ENCODE measurements at regions not wholly inside any gene's neighbourhood (a gene's known extent, or its start where the extent isn't known, plus 50 kb on each side); places are given as distances from the start of the nearest gene placed in this dataset.

DNA sequence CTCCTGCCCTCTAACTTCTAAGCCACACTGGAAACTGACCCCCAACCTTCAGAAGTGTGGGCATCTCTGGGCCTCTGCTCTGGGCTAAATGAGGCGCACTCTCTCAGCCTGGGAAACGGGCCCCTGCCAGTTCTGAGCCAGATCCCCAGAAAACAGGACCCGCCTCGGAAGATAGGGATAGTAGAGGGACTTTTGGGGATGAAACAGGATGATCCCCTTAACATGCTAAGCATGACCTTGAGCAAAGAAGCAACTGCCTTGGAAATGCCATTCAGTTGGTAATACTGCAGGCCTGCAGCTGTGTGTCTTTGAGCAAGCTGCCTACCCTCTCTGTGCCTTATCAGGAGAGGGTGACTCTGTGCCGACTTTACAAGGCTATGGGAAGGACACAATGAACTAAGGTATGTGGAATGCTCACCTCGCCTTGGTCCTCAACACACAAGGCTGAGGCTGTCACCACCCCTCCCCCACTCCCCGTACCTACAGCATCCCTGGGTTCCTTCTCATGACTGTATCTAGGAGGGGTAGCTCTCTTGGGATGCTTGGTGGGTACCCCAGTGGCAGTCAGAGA is 54.0 kb downstream of the NCOR2 start:
- TF ChIP-seq, protein P1, sequence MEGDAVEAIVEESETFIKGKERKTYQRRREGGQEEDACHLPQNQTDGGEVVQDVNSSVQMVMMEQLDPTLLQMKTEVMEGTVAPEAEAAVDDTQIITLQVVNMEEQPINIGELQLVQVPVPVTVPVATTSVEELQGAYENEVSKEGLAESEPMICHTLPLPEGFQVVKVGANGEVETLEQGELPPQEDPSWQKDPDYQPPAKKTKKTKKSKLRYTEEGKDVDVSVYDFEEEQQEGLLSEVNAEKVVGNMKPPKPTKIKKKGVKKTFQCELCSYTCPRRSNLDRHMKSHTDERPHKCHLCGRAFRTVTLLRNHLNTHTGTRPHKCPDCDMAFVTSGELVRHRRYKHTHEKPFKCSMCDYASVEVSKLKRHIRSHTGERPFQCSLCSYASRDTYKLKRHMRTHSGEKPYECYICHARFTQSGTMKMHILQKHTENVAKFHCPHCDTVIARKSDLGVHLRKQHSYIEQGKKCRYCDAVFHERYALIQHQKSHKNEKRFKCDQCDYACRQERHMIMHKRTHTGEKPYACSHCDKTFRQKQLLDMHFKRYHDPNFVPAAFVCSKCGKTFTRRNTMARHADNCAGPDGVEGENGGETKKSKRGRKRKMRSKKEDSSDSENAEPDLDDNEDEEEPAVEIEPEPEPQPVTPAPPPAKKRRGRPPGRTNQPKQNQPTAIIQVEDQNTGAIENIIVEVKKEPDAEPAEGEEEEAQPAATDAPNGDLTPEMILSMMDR (IDR thresholded peaks at IDR 0.05; ENCODE audit: low read length), result no peak
- TF ChIP-seq EZH2 (optimal IDR thresholded peaks at IDR 0.05; ENCODE audit: low read depth, low read length) (no peak), EZH2phosphoT487 (IDR thresholded peaks at IDR 0.05; ENCODE audit: low read length) (no peak)
